ENCODE measurements at regions not wholly inside any gene's neighbourhood (a gene's known extent, or its start where the extent isn't known, plus 50 kb on each side); places are given as distances from the start of the nearest gene placed in this dataset.

DNA sequence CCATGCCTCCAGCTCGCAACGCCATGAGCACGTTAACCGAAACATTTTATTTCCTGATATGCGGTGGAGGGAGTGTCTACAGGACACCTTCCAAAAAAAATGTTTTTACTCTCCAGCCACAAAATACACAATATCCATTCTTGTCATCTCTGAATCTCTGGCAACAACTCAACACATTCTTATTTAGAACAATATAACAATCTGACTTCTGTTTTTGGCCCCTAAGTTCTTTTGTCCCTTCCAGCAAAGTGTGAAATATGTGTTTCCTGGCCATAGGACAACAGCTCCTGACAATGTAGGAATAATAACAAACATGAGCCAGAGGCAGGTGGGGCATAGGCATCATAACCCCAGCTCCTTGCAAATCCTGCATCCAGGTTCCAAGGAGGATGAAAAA, 163.0 kb downstream of the DDX1 start:
- TF ChIP-seq POLR2A (IDR thresholded peaks at IDR 0.05) = no peak
- TF ChIP-seq, protein P1, sequence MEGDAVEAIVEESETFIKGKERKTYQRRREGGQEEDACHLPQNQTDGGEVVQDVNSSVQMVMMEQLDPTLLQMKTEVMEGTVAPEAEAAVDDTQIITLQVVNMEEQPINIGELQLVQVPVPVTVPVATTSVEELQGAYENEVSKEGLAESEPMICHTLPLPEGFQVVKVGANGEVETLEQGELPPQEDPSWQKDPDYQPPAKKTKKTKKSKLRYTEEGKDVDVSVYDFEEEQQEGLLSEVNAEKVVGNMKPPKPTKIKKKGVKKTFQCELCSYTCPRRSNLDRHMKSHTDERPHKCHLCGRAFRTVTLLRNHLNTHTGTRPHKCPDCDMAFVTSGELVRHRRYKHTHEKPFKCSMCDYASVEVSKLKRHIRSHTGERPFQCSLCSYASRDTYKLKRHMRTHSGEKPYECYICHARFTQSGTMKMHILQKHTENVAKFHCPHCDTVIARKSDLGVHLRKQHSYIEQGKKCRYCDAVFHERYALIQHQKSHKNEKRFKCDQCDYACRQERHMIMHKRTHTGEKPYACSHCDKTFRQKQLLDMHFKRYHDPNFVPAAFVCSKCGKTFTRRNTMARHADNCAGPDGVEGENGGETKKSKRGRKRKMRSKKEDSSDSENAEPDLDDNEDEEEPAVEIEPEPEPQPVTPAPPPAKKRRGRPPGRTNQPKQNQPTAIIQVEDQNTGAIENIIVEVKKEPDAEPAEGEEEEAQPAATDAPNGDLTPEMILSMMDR (IDR thresholded peaks at IDR 0.05) = no peak

Data from thyroid gland (tissue), 4 donors.